ENCODE measurements at regions not wholly inside any gene's neighbourhood (a gene's known extent, or its start where the extent isn't known, plus 50 kb on each side); places are given as distances from the start of the nearest gene placed in this dataset.
"Not testable (repeated sequence)": the region's sequence is repeated elsewhere in the genome, so short reads cannot be mapped to it uniquely, and the experiment has no call there.

DNA sequence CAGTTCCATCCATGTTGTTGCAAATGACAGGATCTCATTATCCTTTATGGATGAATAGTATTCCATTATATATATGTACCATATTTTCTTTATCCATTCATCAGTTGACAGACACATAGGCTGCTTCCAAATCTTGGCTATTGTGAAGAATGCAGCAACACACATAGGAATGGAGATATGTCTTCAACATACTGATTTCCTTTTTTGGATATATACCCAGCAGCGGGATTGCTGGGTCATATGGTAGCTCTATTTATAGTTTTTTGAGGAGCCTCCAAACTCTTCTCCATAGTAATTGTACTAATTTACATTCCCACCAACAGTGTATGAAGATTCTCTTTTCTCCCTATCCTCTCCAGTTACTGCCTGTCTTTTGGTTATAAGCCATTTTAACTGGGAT lies 383.9 kb upstream of the CHORDC1 start:
- Histone ChIP-seq H3K4me3 (ENCODE audit: low read length in 3 of 3) (no peak overlapping the region), H3K9ac (ENCODE audit: low read depth in 1 of 3, low read length in 3 of 3) (no peak overlapping the region), H3K27me3 (ENCODE audit: control insufficient read depth in 3 of 3, insufficient read depth in 3 of 3, low read length in 3 of 3) (no peaks in the 10 kb centered on the region), H3K36me3 (ENCODE audit: control insufficient read depth in 3 of 3, insufficient read depth in 3 of 3, low read length in 3 of 3) (no peaks in the 10 kb centered on the region), H3K4me1 (ENCODE audit: control insufficient read depth in 3 of 3, insufficient read depth in 3 of 3, low read length in 3 of 3) (no peaks in the 10 kb centered on the region), H3K27ac (ENCODE audit: low read depth, low read length) (no peak overlapping the region), H3K9me3 (ENCODE audit: control insufficient read depth in 3 of 3, low read length in 3 of 3) (no peaks in the 10 kb centered on the region)

DNA sequence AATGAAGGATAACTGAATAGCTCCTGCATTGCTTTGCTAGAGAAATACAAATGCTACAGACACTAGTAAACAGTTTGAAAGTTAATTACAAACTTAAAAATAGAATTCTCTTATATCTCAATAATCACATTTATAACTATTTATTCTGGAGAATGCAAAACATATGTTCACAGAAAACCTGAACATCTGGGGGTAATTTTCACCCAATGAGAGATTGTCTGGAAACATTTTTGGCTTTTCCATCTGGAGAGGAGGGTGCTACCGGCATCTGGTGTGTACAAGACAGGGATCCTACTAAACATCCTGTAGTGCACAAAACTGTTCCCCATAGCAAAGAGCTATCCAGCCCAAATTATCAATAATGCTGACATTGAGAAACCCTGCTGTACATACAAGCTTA lies 378.4 kb upstream of the CHORDC1 start:
- no peaks in the 10 kb centered on the region for H3K9me3 ChIP-seq (ENCODE audit: control insufficient read depth in 3 of 3, low read length in 3 of 3)

DNA sequence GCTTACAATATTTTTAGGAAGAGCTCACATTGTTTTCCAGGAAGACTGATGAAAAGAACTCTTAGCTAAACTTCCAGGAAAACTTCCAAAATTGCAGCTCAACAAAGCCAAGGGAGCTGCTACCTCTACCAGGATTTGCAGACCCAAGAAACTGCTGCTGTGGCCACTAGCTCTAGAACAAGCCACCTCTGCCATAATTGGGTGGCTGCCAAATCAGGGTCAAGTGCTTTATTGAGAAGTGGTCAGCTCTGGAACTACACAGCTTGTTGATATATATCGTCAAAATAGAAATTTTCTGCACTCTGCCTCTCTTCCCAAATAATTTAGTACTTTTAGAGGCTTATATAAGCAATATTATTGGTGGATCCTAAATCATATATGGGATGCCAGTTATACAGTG lies 371.8 kb upstream of the CHORDC1 start:
- Histone ChIP-seq H3K9ac (ENCODE audit: low read depth in 1 of 3, low read length in 3 of 3) (no peak overlapping the region), H3K27ac (ENCODE audit: low read depth, low read length) (no peak overlapping the region)

More for the DNA sequence above, 378.4 kb upstream of the CHORDC1 start:
- H3K27ac ChIP-seq (ENCODE audit: low read depth, low read length), result no peak overlapping the region
- no peaks in the 10 kb centered on the region for H3K27me3 ChIP-seq (ENCODE audit: control insufficient read depth in 3 of 3, insufficient read depth in 3 of 3, low read length in 3 of 3)
- H3K9ac ChIP-seq (ENCODE audit: low read depth in 1 of 3, low read length in 3 of 3), result no peak overlapping the region
- H3K4me3 ChIP-seq (ENCODE audit: low read length in 3 of 3), result no peak overlapping the region
- no peaks in the 10 kb centered on the region for H3K36me3 ChIP-seq (ENCODE audit: control insufficient read depth in 3 of 3, insufficient read depth in 3 of 3, low read length in 3 of 3)
- H3K4me1 ChIP-seq (ENCODE audit: control insufficient read depth in 3 of 3, insufficient read depth in 3 of 3, low read length in 3 of 3), result no peaks in the 10 kb centered on the region

DNA sequence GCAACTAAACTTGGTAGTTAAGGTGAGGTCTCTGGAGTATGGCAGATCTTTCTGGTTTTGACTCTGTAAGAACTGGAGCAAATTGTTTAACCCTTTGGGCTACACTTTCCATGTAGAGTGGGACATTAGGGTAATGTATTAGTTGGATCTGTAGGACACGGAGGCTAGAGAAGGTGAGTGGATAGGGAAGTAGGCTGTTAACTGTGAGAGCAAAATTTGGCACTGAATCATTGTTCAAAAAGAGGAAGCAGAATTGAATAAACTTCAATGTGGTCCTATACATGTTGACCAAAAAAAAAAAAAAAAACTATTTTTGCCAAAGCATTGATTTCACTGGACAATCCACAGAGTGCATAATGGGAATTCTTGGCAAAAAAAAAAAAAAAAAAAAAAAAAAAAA lies 370.2 kb upstream of the CHORDC1 start:
- Histone ChIP-seq H3K27ac (ENCODE audit: low read depth, low read length) (no peak overlapping the region), H3K27me3 (ENCODE audit: control insufficient read depth in 3 of 3, insufficient read depth in 3 of 3, low read length in 3 of 3) (no peaks in the 10 kb centered on the region), H3K9ac (ENCODE audit: low read depth in 1 of 3, low read length in 3 of 3) (no peak overlapping the region), H3K9me3 (ENCODE audit: control insufficient read depth in 3 of 3, low read length in 3 of 3) (no peaks in the 10 kb centered on the region), H3K4me3 (ENCODE audit: low read length in 3 of 3) (no peak overlapping the region), H3K4me1 (ENCODE audit: control insufficient read depth in 3 of 3, insufficient read depth in 3 of 3, low read length in 3 of 3) (no peaks in the 10 kb centered on the region), H3K36me3 (ENCODE audit: control insufficient read depth in 3 of 3, insufficient read depth in 3 of 3, low read length in 3 of 3) (no peaks in the 10 kb centered on the region)

More for the DNA sequence above, 371.8 kb upstream of the CHORDC1 start:
- H3K4me3 ChIP-seq (ENCODE audit: low read length in 3 of 3), result no peak overlapping the region
- no peaks in the 10 kb centered on the region for H3K9me3 ChIP-seq (ENCODE audit: control insufficient read depth in 3 of 3, low read length in 3 of 3)
- no peaks in the 10 kb centered on the region for H3K4me1 ChIP-seq (ENCODE audit: control insufficient read depth in 3 of 3, insufficient read depth in 3 of 3, low read length in 3 of 3)
- H3K27me3 ChIP-seq (ENCODE audit: control insufficient read depth in 3 of 3, insufficient read depth in 3 of 3, low read length in 3 of 3), result no peaks in the 10 kb centered on the region
- no peaks in the 10 kb centered on the region for H3K36me3 ChIP-seq (ENCODE audit: control insufficient read depth in 3 of 3, insufficient read depth in 3 of 3, low read length in 3 of 3)

DNA sequence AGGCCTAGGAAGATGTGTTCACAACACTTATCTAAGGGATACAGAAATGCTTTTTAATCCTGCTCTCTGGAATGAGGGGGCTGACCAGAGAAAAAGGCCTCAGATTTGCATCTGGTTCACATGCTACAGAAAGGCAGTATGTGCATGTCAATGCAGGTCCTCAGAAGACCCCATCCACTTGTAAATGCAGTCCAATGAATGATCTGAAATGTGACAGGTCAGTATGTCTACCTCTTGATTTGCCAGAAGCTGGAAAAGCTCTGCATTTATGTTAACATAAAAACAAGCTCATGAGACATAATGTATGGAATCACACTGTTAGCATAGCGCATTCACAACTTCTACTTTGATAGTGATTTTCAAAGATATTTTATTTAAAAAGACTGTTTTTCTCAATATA lies 367.4 kb upstream of the CHORDC1 start:
- H3K4me3 ChIP-seq (ENCODE audit: low read length in 3 of 3), result no peak overlapping the region
- no peaks in the 10 kb centered on the region for H3K27me3 ChIP-seq (ENCODE audit: control insufficient read depth in 3 of 3, insufficient read depth in 3 of 3, low read length in 3 of 3)
- H3K27ac ChIP-seq (ENCODE audit: low read depth, low read length), result no peak overlapping the region
- H3K36me3 ChIP-seq (ENCODE audit: control insufficient read depth in 3 of 3, insufficient read depth in 3 of 3, low read length in 3 of 3), result no peaks in the 10 kb centered on the region
- H3K4me1 ChIP-seq (ENCODE audit: control insufficient read depth in 3 of 3, insufficient read depth in 3 of 3, low read length in 3 of 3), result no peaks in the 10 kb centered on the region
- no peak overlapping the region for H3K9ac ChIP-seq (ENCODE audit: low read depth in 1 of 3, low read length in 3 of 3)
- H3K9me3 ChIP-seq (ENCODE audit: control insufficient read depth in 3 of 3, low read length in 3 of 3), result no peaks in the 10 kb centered on the region

DNA sequence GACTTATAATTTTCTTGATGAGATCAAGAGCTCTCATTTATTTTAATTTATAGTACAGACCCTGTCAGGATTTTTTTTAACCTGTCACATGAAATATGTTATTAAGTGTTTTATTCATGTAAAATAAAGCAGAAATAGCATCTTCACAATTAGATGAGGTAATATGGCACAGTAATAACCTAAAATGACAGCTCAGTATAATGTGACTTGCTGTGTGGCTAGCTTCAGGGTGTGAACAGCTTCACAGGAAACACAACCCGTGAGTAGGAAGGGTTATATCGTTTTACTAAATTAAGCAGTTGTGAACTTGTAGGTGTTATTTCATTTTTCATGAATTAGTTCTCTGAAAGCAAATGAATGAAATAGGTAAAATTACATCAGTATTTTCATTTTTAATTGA lies 366.9 kb upstream of the CHORDC1 start:
- Histone ChIP-seq H3K4me1 (ENCODE audit: control insufficient read depth in 3 of 3, insufficient read depth in 3 of 3, low read length in 3 of 3) (no peaks in the 10 kb centered on the region), H3K36me3 (ENCODE audit: control insufficient read depth in 3 of 3, insufficient read depth in 3 of 3, low read length in 3 of 3) (no peaks in the 10 kb centered on the region), H3K9ac (ENCODE audit: low read depth in 1 of 3, low read length in 3 of 3) (no peak overlapping the region), H3K27me3 (ENCODE audit: control insufficient read depth in 3 of 3, insufficient read depth in 3 of 3, low read length in 3 of 3) (no peaks in the 10 kb centered on the region), H3K9me3 (ENCODE audit: control insufficient read depth in 3 of 3, low read length in 3 of 3) (no peaks in the 10 kb centered on the region), H3K27ac (ENCODE audit: low read depth, low read length) (no peak overlapping the region), H3K4me3 (ENCODE audit: low read length in 3 of 3) (no peak overlapping the region)

DNA sequence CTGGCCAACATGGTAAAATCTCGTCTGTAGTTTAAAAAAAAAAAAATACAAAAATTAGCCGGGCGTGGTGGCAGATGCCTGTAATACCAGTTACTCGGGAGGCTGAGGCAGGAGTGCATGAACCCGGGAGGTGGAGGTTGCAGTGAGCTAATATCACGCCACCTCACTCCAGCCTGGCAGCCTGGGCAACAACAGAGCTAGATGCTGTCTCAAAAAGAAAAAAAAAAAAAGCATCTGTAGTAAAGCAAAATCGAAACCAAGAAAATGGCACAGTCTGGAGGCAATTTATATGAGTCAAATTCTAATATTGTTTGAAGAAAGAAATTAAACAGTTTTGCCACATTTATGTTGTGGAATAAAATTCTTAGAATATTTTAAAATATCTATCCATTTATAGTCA lies 365.0 kb upstream of the CHORDC1 start:
- no peak overlapping the region for H3K4me3 ChIP-seq (ENCODE audit: low read length in 3 of 3)
- H3K27me3 ChIP-seq (ENCODE audit: control insufficient read depth in 3 of 3, insufficient read depth in 3 of 3, low read length in 3 of 3), result no peaks in the 10 kb centered on the region

DNA sequence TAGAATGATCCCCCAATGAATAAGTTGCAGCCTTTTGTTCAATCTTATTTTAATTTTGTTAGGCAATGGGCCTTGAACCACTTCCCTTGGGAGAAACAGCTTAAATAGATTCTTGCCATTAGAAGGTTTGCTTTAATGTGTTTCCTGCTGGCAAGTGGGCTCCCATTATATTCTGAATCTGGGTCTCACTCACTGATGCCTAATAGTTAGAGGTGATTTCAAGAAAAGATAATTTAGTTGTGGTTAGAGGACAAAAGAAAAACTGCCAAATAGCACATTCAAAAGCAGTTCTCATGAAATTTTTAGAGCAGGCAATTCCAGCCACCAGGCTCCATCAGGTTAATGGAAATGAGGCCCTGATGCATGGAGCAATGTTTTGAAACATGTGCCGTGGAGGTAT lies 362.6 kb upstream of the CHORDC1 start:
- Histone ChIP-seq H3K27me3 (ENCODE audit: control insufficient read depth in 3 of 3, insufficient read depth in 3 of 3, low read length in 3 of 3) (no peaks in the 10 kb centered on the region), H3K4me1 (ENCODE audit: control insufficient read depth in 3 of 3, insufficient read depth in 3 of 3, low read length in 3 of 3) (no peaks in the 10 kb centered on the region), H3K9ac (ENCODE audit: low read depth in 1 of 3, low read length in 3 of 3) (no peak overlapping the region), H3K4me3 (ENCODE audit: low read length in 3 of 3) (no peak overlapping the region), H3K36me3 (ENCODE audit: control insufficient read depth in 3 of 3, insufficient read depth in 3 of 3, low read length in 3 of 3) (no peaks in the 10 kb centered on the region), H3K9me3 (ENCODE audit: control insufficient read depth in 3 of 3, low read length in 3 of 3) (no peaks in the 10 kb centered on the region), H3K27ac (ENCODE audit: low read depth, low read length) (no peak overlapping the region)

More for the DNA sequence above, 365.0 kb upstream of the CHORDC1 start:
- Histone ChIP-seq H3K9me3 (ENCODE audit: control insufficient read depth in 3 of 3, low read length in 3 of 3) (no peaks in the 10 kb centered on the region), H3K4me1 (ENCODE audit: control insufficient read depth in 3 of 3, insufficient read depth in 3 of 3, low read length in 3 of 3) (no peaks in the 10 kb centered on the region), H3K27ac (ENCODE audit: low read depth, low read length) (no peak overlapping the region), H3K9ac (ENCODE audit: low read depth in 1 of 3, low read length in 3 of 3) (no peak overlapping the region), H3K36me3 (ENCODE audit: control insufficient read depth in 3 of 3, insufficient read depth in 3 of 3, low read length in 3 of 3) (no peaks in the 10 kb centered on the region)

DNA sequence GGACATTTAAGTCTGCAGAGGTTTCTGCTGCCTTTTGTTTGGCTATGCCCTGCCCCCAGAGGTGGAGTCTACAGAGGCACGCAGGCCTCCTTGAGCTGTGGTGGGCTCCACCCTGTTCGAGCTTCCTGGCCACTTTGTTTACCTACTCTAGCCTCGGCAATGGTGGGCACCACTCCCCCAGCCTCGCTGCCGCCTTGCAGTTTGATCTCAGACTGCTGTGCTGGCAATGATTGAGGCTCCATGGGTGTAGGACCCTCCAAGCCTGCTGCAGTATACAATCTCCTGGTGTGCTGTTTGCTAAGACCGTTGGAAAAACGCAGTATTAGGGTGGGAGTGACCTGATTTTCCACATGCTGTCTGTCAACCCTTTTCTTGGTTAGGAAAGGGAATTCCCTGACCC lies 360.1 kb upstream of the CHORDC1 start:
- not testable (repeated sequence) for H3K36me3 ChIP-seq (ENCODE audit: control insufficient read depth in 3 of 3, insufficient read depth in 3 of 3, low read length in 3 of 3); H3K27me3 ChIP-seq (ENCODE audit: control insufficient read depth in 3 of 3, insufficient read depth in 3 of 3, low read length in 3 of 3)

DNA sequence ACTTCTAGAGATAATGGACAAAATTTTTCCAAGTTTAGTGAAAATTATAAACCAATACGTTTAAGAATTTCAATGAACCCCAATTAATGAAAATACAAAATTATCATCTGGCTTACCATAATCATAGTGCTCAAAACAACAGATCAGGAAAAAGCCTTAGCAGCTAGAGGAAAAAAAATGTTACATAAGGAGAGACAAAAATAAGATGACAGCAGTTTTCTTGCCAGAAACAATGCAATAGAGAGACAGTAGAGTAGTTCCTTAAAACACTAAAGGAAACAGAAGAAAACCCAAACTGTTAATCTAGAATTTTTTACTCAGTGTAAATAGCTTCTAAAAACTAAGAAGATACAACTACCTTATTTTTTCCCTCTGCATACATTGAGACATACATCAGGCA lies 341.7 kb upstream of the CHORDC1 start:
- H3K4me3 ChIP-seq (ENCODE audit: low read length in 3 of 3), result no peak overlapping the region
- no peaks in the 10 kb centered on the region for H3K9me3 ChIP-seq (ENCODE audit: control insufficient read depth in 3 of 3, low read length in 3 of 3)
- no peaks in the 10 kb centered on the region for H3K4me1 ChIP-seq (ENCODE audit: control insufficient read depth in 3 of 3, insufficient read depth in 3 of 3, low read length in 3 of 3)
- H3K27me3 ChIP-seq (ENCODE audit: control insufficient read depth in 3 of 3, insufficient read depth in 3 of 3, low read length in 3 of 3), result no peaks in the 10 kb centered on the region
- H3K9ac ChIP-seq (ENCODE audit: low read depth in 1 of 3, low read length in 3 of 3), result no peak overlapping the region
- no peaks in the 10 kb centered on the region for H3K36me3 ChIP-seq (ENCODE audit: control insufficient read depth in 3 of 3, insufficient read depth in 3 of 3, low read length in 3 of 3)
- no peak overlapping the region for H3K27ac ChIP-seq (ENCODE audit: low read depth, low read length)

More for the DNA sequence above, 360.1 kb upstream of the CHORDC1 start:
- H3K4me3 ChIP-seq (ENCODE audit: low read length in 3 of 3); H3K9me3 ChIP-seq (ENCODE audit: control insufficient read depth in 3 of 3, low read length in 3 of 3); H3K27ac ChIP-seq (ENCODE audit: low read depth, low read length); H3K4me1 ChIP-seq (ENCODE audit: control insufficient read depth in 3 of 3, insufficient read depth in 3 of 3, low read length in 3 of 3); H3K9ac ChIP-seq (ENCODE audit: low read depth in 1 of 3, low read length in 3 of 3): not testable (repeated sequence)

DNA sequence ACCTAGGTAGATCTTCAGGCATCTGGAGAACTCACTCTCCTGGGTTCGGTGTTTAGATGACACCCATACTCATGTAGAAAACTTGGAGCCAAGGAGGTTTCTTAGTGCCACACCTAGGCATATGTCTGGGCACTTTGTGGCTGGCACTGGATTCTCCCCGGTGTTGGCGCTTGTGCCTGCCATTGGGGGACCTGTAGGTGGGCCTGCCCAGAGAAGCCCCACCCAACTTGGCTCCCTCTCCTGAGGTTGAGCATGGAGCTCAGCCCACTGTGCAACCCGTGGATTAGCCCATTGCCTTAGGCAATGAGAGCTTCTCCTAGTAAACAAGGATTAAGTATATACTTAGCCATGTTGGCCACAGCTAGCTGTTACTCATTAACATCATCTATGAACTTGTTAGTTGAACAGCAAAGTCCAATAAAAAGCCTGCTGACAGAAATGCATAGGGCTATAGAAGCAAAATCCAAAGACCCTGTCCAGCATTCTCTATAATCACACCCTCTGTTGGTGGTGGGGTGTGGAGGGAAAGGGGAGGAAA lies 335.5 kb upstream of the CHORDC1 start:
- H3K27ac ChIP-seq (ENCODE audit: low read depth, low read length), result no peak overlapping the region
- H3K4me1 ChIP-seq (ENCODE audit: control insufficient read depth in 3 of 3, insufficient read depth in 3 of 3, low read length in 3 of 3), result peaks cover 0 to 10% (median 9%) of the 10 kb centered on the region in 3 donors
- H3K9me3 ChIP-seq (ENCODE audit: control insufficient read depth in 3 of 3, low read length in 3 of 3), result no peaks in the 10 kb centered on the region
- no peaks in the 10 kb centered on the region for H3K36me3 ChIP-seq (ENCODE audit: control insufficient read depth in 3 of 3, insufficient read depth in 3 of 3, low read length in 3 of 3)
- no peak overlapping the region for H3K4me3 ChIP-seq (ENCODE audit: low read length in 3 of 3)
- H3K9ac ChIP-seq (ENCODE audit: low read depth in 1 of 3, low read length in 3 of 3), result no peak overlapping the region
- H3K27me3 ChIP-seq (ENCODE audit: control insufficient read depth in 3 of 3, insufficient read depth in 3 of 3, low read length in 3 of 3), result no peaks in the 10 kb centered on the region

All from skeletal muscle tissue (tissue), 3 donors.